ENCODE measurements at regions not wholly inside any gene's neighbourhood (a gene's known extent, or its start where the extent isn't known, plus 50 kb on each side); places are given as distances from the start of the nearest gene placed in this dataset.

DNA sequence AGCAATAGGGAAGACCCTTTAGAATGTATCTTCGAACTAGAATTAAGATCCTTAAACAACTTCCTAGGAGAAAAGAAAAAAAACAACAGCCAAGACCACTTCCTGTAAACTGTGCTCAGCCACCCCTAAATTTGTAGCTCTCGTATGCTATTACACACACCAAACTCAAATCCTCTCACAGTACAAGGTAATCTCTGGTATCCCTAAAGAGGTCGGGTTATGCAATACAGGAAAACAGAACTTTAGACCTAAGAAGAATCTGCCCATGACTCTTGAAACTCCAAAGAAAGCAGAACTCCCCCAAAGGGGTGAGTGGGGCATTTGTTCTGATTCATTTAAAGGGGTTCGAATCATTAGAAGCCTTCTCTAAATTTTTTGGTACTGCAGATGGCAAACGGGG, 170.9 kb upstream of the CASK start:
- no peak for DNase-seq

DNA sequence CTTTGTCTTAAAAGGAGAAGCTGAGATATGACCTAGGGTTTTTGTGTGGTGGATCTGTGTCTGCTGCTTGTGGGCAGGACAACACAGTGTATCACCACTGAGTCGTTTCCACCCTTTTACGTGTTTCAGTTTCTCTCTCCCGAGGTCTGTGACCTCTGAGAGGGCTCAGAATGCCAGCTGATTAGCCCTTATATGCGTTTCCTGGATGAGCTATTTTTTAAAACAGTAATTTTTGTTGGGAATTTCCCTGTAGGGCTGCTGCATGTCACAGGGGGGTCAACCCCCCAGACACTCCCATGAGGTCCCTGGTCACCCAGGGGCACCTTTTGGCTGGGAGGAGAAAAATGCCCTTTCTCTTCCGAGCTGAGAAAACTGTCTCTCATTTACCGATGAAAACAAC, 170.4 kb upstream of the CASK start:
- DNase-seq: no peak

DNA sequence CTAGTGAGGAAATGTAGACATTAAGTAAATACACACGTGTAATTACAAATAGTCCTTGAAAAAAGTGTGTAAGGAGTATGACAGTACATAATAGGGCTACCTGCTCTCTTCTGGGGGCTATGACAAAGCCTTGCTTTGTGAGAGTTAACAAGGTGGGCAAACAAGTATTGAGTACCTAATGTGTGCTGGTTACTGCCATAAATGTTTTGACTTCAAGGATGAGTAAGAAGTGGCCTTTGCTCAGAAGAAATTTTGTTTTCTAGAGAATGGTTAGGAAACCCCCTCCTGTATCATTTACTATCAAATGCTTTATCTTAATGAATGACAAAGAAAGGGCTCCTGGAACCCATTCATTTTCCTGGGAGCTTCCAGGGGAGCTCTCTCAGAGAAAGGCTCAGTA, 167.0 kb upstream of the CASK start:
- no peak for DNase-seq

DNA sequence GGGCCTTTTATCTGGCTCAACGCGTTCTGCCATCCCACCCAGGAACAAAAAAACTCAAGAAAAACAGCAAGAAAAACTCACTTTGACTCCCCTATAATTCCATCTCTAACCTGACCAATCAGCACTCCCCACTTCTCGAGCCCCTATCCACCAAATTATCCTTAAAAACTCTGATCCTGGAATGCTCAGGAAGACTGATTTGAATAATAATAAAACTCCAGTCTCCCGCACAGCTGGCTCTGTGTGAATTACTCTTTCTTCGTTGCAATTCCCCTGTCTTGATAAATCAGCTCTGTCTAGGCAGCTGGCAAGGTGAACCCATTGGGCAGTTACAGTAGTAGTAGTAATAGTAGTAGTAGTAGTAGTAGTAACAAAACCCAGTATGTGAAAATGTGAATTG, 165.7 kb upstream of the CASK start:
- DNase-seq: no peak

DNA sequence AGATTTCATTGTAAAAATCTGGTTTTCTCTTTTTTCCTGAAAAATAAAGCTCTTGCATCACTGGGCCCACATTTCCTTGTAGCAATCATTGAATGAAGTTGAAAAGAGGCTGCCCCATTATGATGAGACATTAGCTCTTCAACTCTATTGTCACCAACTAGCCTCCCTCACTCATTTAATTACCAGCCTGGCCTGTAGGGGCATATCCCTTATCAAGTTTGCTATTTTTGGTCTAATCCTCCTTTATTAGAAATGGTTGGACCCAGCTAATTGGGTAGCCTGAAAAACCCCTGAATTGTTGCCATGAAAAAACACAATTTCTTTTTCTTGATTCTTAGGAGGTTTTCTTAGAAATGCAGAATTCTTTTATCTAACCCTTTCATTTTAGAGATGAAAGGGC, 164.6 kb upstream of the CASK start:
- DNase-seq: no peak

DNA sequence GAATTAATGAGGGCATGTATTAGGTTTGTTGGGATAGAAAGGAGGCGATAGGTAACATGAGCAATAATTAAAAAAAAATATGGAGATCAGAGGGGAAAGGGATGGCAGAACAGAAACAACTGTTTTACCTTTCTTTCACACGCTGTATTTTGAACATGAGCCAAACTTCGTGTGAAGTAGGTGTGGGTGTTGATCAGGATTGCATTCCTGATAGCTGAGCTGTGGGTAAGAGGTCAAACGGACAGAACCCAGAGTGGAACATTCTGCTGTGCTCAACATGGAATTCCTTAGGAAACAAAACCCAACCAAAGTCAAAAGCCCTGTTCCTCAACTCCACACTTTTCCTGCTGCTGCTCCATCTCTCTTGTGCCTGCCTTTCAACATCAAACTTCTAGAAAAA, 162.5 kb upstream of the CASK start:
- no peak for DNase-seq

DNA sequence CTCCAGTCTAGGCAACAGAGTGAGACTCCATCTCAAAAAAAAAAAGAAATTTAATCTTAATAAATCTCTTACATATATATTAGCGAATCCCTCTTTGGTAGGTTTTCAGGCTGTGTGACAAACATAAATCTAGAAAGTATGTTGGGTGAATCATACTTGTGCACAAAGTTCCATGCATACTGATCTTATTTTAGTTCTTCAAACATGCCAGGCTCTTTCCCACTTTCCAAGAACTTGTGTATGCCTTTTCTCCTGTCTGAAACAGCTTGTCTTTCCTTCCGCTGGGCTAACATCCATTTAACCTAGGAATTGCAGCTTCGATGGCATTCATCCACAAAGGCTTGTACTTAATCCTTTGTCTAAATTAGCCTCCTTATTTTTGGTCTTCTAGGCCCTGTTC, 156.6 kb upstream of the CASK start:
- DNase-seq: no peak

- no peak for DNase-seq
Observed at GRCh38 chrX:42077675-42078074, 154.3 kb upstream of the CASK start.

GRCh38 chrX:42075032-42075431, 151.7 kb upstream of the CASK start:
- no peak for DNase-seq

DNA sequence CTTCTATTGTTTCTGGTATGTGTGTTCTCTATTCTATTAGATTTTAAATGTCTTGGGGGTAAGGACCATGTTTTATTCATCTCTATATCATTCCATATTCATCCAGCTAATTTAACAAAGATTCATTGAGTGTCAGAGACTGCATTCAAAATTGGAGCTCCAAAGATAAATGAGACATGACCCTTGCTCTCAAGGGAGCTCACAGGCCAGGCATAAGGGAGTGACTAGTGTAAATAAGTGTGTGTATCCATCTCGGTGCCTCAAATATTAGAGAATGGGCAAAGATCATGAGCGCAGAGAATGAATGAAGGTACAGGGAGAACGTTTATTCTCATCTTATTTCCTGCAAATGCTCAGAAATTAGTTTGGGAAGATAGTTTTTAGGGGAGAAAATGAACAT, 150.1 kb upstream of the CASK start:
- no peak for DNase-seq

GRCh38 chrX:42070866-42071265, 147.5 kb upstream of the CASK start:
- no peak for DNase-seq

DNA sequence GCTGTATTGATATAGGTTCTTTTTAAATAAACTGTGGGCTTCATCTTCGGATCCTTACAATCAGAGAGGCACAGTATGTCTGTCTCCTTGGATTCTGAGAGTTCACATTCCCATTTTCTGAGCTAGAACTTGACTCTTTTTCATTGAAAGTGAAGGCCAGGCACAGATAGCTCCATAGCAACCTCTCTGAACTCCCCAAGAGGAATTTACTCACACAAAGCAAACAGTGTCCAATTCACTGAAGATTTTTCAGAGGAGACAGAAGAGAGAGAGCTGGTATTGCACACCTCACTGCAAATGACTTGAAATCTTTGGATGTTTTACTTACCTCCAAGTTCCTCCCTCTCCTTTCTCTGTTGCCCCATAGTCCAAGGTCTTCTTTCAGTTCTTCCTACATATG, 130.9 kb upstream of the CASK start:
- no peak for DNase-seq

- DNase-seq: no peak
Observed at GRCh38 chrX:42050345-42050744, 127.0 kb upstream of the CASK start.

- no peak for DNase-seq
Observed at GRCh38 chrX:42047886-42048285, 124.5 kb upstream of the CASK start.

DNA sequence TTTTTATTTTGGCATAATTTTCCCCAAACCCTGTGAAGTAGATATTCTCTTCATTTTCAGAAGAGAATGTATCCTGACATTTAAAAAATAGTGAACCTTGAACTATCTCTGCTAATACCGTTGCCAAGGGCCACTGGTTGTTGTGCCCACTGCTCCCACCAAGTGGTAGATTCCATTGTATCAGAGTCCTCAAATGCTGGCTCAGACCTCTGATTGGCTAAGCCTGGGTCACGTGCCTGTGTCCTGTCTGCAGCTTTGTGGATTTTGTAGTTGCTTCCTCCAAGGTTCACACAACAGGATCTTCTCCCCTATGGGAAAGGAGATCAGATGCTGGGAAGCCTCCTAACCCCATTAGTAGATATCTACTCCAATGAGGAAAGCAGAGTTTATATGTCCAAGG, 104.8 kb upstream of the CASK start:
- DNase-seq: no peak

GRCh38 chrX:42027367-42028000, 104.1 kb upstream of the CASK start:
- DNase-seq: no peak

DNA sequence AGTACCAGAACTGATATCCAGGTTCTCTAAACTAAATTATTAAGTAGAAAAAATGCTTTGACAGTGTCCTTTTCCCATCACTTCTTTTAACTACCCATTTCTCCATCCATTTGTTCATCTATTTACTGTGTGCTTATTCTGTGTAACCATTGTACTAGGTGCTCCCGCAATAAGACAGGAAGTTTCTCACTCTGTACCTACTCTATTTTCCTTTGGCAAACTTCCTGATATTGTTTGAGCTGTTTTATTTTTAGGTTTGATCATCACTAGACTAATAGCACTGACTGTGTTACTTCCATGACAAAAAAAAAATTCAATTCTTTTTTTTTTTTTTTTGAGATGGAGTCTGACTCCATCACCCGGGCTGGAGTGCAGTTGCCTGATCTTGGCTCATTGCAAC, 102.5 kb upstream of the CASK start:
- no peak for DNase-seq

DNA sequence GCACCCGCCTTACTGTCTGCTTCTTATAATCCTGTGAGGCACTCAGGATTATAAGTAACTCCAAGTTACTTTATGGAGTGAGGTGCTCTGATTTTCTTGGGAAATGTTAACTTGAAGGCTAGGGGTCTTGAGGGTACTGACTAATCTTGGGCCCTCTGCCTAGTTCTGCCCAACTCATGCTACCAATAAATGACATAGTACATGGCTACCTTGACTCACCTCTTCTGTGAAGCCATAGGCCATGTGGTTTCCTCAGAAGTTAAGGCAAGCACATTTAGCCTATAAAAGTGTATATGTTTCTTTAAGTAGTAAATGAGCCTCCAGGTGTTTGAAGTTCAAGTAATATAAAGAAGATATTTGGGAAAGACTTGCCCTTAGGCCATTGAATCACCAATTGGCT, 99.8 kb upstream of the CASK start:
- DNase-seq: no peak

- DNase-seq: no peak
Observed at GRCh38 chrX:42022158-42022557, 98.8 kb upstream of the CASK start.

DNA sequence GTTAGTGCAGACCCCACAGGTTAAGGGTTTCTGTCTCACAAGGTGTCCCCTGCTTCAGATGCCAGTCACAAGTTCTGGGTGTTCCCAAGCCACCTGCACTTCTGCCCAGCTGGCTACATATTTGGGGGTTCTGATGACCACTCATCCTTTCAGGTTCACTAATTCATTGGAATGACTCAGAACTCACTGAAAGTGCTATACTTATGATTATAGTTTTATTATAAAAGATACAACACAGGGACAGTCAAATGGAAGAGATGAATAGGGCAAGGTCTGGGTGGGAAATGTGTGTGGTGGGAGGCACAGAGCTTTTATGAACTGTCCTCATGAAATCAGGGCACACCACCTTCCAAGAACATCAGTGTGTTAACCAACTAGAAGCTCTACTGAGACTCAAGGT, 97.7 kb upstream of the CASK start:
- no peak for DNase-seq

DNA sequence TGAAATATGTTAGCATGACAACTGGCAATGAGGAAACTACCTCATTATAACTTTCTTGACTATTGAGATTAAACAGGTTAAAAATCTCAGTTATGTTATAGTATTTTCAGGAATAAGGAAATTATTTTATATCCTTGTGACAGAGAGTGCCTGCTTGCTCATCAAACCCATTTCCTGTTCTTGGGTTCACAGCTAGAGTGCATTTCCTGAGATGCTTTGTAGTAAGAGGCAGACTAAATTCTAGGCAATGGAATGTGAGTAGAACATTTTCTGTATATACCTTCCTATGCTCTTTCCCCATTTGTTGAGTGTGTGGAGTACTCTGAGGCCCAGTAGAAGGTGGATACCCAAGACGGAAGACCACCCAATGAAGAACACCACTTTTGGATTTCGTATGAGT, 96.9 kb upstream of the CASK start:
- no peak for DNase-seq

DNA sequence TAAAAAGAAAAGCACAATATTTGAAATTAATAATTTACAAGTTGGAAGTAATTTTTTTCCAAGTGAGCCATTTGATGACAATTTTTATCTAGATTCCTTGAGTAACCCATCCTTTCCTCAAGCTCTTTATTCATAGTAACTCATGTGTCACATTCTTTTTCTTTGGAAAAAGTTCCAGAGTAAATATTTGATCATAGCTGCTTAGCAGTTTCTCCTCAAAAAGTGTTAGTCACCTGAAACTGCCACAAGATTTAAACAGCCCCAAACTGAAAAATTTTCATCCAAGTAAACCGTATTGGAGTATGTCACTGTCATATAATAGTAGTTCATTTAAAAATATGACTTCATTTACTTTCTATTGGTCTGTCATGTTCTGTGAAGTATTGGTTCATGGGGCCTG, 94.6 kb upstream of the CASK start:
- no peak for DNase-seq

GRCh38 chrX:42000836-42001235, 77.5 kb upstream of the CASK start:
- DNase-seq: no peak

DNA sequence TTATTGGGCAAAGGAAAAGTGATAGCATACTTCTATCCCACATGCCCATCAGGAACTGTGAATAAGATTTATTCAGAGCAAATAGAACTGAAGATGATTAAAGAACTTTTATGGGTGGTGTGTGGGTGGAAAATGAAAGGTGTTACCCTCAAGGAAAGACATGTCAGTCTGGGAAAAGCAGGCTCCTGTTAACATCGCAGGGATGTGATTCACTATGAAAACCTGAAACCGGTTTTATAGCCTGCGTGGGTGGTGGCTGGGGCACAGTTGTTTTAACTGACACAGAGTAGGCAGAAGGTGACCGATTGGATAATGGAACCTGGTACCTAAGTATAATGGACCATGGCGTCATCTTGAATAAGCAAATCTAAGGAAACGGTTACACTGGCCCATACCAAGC, 61.3 kb upstream of the CASK start:
- no peak for DNase-seq

DNA sequence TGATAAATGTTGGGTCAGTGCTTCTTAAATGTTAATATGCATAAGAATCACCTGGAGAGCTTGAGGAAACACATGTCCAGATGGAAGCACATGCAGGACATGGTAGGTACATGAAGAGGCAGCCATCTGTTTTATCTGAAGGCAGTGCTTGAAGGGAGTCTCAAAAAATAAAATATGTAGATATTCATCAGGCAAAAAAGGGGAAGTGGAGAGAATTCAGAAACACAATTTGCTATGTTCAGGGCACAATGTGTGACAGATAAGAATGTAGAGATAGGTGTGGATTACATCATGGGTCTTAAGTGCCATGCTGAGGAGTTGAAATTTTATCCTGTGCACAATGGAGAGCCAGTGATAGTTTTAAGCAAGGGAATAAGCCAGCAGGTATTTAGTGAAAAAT, 59.6 kb upstream of the CASK start:
- DNase-seq: no peak

DNA sequence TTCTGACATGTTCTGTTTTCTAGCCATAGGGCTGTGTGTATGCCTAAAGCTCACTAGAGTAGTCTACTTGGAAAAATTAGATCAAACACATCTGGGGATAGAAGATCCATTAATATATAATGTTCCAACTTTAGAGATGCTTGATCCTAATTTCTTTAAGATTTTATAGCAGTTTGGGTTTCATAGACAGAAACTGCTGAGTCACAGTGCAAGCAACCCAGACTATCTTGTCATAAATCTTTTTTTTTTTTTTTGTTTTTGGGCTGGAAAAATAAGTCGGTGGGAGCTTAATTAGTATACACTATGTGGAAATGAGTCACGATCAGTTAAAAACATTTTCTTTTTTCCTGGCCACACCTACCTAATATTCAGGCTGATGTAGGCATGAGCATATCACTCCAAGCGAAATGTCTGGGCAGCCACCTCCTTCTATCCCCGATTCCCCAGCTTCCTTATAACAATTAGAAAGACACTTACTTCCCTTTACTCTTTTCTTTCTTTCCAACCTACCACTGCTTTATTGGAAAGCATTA, 58.2 kb upstream of the CASK start:
- no peak for DNase-seq

Data from stimulated activated CD4-positive, alpha-beta T cell treated with anti-CD3 and anti-CD28 coated beads, Interleukin-4, amount 100 ng/mL, for 1 hour (primary cell).